Stimulated activated CD4-positive, alpha-beta T cell treated with anti-CD3 and anti-CD28 coated beads, Interleukin-4, amount 100 ng/mL, for 1 hour (primary cell): ENCODE measurements at regions not wholly inside any gene's neighbourhood (a gene's known extent, or its start where the extent isn't known, plus 50 kb on each side); places are given as distances from the start of the nearest gene placed in this dataset.

Experiments used
- DNase-seq: peaks from one replicate; pipeline ENCODE4 v3.0.0-alpha.2; 2020

DNA sequence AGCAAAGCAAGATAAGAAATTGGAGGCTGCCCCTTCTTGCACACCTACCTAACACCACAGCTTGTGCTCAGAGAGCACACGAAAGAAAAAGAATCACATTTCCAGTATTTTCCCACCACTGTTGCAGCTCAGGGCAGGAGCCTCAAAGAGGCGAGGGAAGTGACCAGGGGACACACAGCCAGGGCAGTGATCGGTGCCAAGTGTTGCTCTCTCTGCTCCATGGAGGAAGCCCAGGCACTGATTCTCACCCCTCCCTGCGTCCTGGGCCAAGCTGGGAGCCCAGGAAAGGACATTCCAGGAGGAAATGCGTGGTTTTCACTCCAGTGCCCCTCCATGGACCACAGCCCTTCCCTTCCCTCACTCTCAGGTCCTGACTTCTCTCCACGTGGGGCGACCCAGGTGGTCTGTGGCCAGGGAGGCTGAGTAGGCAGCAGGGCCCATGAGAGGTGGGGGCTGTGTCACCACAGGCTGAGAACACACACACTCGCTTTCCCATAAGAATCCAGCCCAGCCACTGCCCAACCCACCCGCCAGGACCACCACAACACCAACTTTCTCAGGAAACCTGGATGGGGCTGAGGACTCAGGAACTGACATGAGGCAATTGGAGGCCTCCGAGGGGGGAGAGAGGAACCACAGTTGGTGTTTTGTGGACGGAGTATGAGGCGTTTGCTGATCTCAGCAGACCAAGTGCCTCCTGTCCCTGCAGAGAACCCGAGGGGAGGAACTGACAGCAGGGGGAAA lies 81.7 kb upstream of the MAFB start:
- no peak for DNase-seq

DNA sequence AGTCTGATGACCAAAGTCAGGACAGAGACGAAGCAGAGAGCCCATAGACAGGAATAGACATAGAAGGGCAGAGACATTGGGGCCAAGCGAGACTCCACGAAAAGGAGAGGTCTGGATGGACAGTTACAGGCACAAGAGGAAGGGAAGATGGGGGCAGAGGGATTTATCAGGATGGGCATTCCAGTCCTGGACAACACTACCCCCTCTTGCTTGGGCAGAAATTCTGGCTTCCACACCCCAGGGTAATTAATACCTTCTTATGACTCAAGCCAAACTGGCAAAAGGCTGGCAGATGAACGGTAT lies 82.2 kb upstream of the MAFB start:
- DNase-seq = no peak

DNA sequence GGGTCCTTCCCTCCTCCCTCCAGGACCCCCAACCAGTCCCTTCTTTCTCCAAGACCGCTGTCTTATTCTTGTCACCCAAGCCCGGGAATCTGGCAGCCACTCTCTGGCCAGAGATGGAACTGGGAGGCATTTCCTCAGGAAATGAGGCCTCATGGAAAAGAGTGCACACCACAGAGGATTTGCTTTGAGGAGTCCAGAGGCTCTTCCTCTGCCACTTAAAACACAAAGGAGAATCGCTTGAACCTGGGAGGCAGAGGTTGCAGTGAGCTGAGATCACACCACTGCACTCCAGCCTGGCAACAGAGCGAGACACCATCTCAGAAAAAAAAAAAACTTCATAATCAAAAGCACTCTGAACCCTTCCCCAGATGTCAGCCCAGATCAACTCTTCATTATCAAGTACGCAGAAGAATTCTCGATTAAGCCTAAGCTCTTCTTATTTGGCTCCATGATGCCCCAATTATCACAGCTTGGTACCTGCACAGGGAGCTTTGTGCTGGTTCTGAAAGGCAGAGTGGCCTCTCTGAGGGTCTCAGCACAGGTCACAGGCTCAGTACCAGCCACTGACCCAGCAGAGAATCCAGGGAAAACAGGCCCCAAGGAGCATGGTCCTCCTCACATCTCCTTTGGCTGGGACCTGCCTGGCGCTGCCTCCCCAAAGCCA lies 82.9 kb upstream of the MAFB start:
- DNase-seq = no peak

DNA sequence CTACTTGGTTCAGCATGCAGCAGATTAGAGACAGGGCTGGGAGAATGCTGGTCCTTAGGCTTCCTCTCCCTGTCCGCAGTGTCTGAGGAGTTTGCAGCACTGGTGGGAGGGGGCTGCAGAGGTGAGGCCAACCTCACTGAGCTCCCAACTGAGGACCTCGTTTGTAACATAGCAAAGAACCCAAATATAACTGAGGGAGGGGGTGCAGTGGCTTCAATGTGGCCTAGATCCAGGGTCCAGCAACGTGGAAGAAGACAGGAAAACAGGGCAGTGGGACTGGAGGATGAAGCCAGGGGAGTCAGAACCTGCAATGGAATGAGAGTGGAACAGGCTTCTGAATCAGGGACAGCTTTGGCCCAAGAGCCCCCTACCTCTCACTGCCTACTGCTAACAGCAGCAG lies 84.3 kb upstream of the MAFB start:
- DNase-seq = no peak

DNA sequence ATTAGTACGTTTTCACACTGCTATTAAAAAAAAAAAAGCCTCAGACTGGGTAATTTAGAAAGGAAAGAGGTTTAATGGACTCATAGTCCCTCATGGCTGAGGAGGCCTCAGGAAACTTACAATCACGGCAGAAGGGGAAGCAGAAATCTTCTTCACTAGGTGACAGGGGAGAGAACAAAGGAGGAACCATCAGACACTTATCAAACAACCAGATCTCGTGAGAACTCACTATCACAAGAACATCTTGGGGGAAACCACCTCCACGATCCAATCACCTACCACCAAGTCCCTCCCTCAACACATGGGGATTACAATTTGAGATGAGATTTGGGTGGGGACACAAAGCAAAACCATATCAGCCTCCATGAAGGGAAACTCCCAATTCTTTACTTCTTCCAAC lies 85.2 kb upstream of the MAFB start:
- DNase-seq = no peak

DNA sequence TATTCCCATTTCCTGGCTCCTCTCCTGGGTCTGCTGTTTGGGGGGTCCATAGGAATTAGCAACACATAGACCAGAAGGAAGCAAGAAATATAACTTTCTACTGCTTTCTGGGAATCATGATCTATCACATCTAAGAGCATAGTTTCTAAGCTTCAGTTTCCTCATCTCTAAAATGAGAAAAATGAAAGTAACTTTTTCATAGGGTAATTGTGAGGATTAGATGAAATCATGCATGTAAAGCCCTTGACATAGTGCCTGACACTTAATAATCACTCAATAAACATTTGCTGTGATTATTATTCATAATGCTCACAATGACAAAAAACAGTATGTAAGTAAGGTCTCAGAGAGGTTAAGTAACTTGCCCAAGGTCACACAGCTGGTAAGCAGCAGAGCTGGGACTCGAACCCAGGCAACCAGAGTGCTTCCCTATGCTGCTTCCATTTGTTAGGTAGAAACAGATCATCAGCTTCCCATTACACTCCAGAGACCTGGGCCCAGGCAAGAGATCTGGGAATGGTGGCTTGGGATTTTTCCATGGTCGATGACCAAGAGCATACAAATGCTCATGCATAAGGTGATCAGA lies 86.6 kb upstream of the MAFB start:
- DNase-seq = no peak

DNA sequence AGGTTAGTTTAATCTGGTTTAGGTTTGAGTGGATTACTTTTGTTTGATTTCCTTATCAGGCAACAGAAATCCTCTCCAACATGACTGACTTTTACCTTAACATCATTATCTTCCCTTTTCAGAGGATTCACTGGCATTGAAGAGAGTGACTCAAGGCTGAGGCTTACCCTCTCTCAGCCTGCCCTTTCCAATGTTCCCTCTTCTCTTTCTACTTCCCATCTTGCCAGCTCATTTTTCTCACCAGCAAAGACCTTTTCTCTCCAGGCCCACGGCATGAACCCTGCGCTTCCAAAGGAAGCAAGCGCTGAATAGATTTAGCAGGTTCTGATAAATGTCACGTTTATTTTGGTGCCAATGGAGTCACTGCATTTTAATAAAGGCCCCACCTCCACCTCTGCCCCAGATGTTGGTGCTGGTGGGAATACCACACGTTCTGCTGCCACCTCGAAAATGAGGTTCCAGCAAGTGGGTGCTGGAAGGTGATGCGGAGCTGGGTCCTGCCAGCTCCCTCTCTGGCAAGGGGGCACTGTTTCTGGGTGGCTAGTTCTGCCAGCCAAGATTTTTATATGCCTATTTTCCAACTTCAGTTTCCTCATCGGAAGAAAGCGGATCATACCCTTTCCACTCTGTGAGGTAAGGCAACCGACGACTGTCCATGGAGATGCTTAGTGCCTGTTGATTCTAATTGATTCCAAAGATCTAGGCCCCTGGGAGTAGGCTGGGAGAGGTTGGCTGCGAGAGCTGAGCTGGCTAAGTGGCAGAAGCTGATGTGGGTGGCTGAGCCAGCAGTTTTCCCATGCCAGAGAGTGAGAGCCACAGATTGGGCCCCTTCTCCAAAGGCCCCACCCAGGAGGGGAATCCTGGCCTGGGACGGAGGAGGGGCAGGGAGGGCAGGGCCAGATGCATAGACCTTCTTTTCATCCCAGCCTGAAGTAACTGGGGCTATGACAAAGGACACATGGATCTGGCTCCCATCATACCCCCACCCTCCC lies 87.7 kb upstream of the MAFB start:
- DNase-seq = no peak

DNA sequence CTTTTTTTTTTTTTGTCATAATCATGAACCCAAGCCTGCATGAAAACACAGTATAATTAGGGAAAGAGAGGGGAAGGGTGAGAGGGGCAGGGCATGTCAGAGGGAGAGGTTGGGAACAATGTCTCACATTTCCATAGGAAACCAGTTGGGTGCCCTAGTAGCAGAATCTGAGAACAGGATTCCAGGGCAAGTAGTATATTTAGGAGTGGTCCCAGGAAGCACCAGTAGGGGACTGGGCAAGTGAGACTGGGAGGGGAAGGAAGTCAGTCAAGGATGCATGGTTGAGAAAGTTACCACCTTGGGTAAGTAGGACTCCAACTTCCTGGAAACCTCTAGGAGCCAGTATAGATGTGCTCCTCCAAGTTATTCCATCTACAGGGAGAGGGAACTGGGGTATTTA lies 88.6 kb upstream of the MAFB start:
- DNase-seq = no peak

DNA sequence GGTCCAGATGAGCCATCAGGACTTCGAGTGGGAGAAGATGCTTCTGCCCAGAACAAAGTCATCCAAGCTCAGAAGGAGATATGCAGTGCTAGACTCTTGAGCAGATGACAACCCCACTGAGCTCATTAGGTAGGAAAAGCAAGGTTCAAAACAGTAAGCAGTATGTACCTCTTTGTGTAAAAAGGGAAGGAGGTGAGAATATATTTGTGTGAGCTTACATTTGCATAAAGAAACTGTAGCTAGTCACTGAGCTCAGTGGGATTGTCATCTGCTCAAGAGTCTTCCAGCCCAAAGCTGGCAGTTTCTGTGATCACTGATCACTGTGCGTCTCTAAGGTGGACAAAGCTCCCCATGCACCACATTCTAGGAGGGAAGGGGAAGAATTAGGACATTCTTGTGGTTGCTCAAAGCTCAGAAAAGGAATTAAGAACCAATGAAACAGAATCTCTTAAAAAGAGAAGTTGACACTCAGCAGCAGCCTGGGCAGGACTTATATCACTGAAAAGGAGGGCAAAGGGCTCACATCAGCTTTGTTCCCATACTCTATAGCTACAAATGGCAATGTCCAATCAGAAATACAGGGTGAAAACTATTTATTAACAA lies 90.0 kb upstream of the MAFB start:
- no peak for DNase-seq

DNA sequence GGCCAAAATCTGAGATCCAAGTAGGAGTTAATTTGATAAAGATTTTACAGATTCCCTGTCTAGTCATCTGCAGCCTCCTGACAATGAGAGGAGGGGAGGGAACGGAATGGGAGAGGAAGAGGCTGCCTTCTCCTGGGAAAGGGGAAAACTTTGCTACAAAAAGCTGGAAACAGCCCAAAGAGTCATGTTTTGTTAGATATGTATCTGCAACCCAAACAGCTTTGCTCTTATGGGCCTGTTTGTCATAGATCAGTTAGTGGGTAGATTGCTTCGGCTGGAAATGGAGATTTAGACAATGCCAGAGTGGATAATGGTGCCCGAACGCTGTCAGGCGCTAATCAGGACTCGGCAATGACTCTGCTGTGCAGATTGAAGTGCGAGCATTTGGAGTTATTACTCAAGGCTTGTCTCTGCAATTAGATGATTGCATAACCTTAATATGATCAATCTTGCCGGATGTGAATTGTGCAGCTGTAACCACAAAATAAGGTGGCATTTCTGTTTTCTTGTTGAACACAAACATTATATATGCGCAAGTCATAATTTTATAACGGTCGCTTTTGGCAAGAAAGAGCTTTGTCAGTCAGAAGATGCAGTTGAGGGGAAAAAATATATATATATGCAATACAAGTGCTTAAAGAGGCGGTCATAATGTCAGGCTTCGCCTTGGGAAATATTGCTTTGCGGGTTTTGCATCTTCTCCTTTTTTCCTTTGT lies 92.4 kb upstream of the MAFB start:
- no peak for DNase-seq

DNA sequence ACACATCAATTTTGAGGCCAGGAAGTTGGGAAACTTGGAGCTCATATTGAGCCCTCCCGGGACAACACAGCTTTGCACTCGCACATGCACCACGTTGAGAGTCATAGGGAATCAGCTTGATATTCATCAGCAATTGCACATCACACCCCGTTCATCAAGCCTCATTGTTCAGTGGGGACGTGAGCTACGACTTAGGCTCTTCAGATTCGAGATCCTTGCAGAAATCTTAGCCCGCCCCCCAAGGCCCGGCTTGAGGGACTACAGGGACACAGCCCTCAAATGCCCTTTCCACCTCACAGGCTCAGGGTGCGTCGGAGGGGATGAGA lies 93.0 kb upstream of the MAFB start:
- no peak for DNase-seq

DNA sequence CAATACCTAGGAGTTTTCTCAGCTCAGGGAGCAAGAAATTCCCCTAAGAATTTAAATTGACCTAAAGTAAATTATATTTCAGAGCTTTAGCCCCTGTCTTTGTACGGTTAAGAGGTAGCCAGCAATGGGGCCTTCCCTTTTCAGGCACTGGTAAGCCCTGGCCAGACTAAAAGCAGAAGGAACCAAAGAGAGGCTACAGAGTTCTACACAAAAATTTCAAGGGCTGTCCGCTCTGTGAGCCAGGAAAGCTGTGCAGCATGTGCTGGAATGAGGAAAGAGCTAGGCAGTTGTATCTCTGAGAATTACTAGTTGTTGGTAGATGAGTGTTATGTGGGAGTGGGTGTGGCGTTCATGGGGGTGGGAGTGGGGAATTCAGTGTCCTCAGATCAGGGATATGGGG lies 96.3 kb upstream of the MAFB start:
- no peak for DNase-seq

DNA sequence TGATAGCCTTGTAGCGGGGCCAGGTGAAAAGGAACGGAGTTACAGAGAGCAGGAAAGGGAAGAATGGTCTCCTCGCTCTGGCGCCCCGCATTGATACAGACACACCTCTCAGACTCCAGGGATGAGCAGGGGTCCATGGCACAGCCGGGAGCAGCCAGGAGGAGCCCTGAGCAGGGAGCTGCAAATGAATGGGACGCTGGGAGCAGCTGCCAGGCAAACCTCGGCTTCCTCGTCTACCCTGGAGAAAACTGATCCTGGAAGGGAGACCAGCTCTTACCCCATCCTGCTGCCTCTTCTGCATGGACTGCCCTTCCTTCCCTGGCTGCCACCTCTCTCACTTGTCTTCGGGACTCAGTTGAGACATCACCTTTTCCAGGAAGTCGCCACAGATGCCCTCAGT lies 97.3 kb upstream of the MAFB start:
- no peak for DNase-seq

DNA sequence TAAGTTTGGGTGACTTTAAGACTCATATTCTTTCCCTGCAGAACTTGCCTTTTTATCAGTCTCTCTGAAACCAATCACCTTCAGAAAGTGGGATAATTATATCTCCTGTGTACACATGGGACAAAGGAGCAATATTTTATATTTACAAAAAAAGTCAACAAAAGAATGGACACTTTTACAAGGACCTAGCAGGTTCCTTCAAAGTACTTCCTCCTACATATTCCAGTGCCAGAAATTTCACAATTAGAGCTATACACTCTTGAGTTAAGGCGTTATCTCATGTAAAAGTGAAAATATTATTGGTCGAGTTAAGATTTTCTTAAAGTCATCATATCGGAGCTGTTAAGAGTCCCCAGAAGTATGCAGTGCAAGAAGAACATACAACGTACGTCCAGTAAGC lies 98.9 kb upstream of the MAFB start:
- no peak for DNase-seq

DNA sequence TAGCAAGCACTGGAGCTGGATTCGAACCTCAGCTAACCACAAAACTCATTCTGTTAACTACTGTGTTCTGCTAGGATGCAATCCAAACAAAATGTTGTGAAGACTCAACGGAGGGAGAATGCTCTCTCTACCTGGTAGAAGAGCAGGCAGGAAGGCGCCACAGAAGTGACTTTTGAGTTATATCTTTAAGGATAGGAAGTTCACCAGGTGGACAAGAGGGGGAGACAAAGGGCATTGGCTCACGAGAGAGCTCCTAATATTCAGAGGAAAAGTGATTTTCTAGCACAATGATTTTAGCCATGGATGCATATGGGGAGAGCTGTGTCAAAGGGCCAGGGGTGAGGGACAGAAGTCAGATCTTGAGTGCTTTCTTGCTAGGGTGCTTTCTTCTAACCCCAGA lies 108.4 kb upstream of the MAFB start:
- DNase-seq = no peak

DNA sequence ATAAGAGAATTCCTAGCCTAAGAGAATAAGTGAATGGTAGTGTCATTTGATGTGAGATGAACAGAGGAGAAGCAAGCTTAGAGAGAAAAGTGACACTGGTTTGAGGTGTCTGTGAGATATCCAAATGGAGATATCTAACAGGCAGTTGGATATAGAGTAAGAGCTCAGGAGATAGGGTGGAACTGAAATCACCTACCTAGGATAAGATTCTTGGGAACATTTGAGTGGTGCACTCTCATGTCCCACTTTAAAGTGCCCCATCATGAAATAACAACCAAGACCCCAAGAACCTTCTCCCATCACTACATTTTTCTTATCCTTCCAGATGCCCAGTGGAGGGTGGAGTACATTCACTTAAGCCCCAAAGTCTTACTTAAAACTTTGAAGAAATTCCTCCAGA lies 109.0 kb upstream of the MAFB start:
- no peak for DNase-seq

DNA sequence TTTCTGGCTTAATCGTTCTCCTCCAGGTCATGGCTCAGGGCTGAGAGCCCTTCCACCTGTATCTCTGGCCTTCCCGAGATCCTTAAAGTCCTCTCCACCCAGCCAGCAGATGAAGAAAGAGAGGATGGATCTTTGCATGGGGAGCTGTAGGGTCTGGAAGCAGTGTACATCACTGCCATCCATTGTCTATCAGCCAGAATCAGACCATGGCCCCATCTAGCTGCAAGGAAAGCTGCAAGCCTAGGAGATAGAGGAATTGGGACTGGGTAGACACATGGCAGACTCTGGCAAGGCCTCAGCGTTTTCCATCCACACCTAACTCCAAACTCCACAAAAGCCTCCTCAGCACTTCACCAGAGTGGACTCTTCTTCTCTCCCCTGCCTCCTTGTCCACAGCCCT lies 113.8 kb upstream of the MAFB start:
- no peak for DNase-seq

DNA sequence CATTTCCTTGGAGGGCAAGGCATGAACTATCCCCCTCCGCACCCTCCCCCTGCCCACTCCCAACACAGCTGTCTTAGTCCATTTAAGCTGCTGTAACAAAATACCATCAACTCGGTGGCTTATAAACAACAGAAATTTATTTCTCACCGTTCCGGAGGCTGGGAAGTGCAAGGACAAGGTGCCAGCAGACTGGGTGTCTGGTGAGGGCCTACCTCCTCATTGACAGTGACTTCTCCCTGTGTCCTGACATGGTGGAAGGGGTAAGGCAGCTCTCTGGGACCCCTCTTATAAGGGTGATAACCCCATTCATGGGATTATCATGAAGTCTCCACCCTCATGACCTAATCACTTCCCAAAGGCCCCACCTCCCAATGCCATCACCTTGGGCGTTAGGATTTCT lies 114.3 kb upstream of the MAFB start:
- no peak for DNase-seq

DNA sequence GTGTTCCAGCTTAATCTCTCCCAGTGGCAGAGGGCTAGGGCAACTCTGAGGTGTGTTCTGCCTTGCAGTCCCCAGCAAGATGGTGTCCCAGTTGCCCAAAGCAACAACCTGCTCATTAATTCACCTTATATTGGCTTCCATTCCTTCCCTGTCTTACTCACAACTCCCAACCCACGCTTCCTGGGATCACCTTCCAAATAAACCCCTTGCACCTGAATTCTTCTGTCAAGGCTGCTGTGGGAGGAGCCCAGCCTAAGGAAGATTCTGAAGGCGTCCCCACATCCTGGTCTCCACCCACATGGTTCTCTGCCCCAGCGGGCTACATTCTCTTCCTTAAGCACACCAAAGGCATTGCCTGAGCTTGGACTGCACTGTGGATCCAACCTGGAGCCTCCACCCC lies 116.6 kb upstream of the MAFB start:
- DNase-seq = no peak

DNA sequence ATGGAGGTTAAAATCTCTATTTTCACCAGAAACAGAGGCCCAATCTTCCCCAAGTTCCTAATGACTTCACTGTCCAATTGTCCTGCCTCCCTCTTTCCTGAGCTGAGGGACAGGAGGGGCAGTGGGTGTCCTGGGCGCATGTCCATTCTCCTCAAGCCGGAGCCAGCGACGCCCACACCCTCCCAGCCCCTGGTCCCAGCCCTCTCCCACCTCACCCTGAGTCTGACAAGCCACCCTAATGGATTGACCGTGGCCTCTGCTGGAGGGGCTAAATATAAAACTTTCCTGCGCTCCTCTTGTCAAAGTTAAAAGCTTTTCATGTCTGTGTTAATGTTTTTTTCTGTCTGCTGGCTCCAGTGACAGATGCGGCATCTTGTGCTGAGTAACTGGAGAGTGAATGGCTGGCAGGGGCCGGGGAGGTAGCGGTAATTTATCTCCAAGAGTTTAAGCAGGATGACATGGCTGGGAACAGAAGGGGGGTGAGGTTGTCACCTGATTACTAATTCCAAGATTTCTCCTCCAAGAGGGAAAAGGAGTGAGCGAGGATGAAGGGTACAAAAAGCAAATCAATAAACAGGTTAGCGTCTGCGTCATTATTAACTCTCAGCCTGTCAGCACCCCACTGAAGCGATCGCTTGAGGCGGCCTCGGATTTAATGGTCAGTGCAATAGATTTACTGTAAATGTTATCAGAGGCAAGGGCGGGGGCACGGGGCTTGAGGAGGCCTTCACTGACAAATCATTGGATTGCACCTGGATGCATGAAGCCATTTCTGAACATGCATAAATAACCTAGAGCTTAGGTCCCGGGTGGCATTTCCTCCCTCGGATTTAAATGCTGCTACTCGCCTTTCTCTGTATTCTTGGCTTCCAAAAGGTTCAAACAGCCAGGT lies 118.1 kb upstream of the MAFB start:
- no peak for DNase-seq

DNA sequence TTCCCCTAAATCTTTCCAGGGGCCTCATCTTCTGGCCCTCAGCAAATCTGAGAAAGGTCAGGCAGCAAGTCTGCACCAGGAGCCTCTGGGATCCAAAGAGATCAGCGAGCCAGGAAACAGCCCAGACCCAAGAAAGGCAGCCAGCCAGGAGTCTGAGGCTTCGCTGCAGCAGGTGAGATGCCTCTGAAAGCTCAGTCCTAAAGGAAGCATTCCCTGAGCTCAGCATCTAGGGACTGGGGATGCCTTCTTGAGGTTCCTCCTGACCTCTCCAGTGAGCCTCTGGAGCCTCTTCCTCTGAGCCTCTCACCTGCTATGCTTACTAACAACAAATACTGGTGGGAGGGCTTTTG lies 118.8 kb upstream of the MAFB start:
- no peak for DNase-seq

DNA sequence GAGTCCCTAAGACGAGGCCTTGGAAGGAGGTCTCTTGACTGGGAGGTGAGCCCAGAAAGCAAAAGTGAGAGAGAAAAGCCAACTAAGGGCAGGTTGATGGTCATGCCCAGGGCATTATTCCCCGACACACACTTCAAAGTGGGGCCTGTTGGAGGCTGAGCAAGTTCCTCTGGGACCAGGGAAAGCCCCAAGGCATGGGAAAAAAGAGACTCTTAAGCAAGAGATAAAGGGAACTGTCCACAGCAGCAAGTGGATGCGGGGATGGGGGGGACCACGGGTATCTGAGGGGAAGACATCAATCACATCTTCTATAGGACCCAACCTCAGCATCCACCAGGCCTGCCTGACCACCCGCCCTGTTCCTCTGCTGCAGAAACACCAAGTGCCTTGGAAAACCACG lies 119.9 kb upstream of the MAFB start:
- no peak for DNase-seq
